GM12872 (cell line): ENCODE measurements at regions not wholly inside any gene's neighbourhood (a gene's known extent, or its start where the extent isn't known, plus 50 kb on each side); places are given as distances from the start of the nearest gene placed in this dataset.

Experiments used
- CTCF ChIP-seq: IDR thresholded peaks from 3 replicates; pipeline ENCODE4 v1.5.1; 2011; ENCODE audit warnings: low read depth, mild to moderate bottlenecking, low read length, moderate library complexity; ENCODE audit not compliant: insufficient read depth

DNA sequence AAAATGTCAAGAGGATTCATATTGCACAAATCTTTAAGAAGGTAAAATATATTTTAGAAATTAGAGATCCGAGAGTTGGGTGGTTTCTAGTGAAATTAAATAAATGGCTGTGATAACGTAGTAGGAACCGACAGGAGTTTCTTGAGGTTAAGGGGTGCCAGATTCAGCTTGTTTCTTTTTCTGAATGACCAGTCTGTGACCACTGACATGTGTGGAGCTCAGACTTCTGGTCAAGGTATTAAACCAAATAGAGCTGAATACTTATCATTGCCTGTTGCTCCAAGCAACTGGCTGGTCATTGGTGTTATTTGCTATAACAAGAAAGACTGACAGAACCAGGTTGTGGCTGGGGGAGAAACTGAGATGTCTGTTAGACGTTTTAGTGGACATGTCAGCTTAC, 408.2 kb upstream of the HS6ST1 start:
- no peak for TF ChIP-seq CTCF

GRCh38 chr2:128727404-128727803, 408.7 kb upstream of the HS6ST1 start:
- TF ChIP-seq CTCF: no peak

DNA sequence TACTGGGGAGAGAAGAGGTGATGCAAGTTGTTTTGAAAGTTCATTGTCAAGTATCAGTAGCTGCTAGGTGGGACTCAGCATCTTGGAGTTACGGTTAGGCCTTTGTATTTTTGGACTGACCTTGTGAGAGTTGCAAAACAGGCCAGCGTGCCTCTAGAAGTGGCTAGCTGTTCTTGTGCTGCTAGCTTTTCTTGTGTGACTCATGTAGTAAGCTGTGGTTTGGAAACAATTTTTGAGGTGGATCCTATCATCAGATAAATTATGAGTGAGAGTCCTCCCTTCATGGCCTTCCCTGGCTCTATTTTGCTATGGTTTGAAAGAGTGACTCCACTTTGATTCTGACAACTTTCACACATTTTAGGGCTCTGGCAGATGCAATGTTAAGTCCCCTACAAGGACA, 409.2 kb upstream of the HS6ST1 start:
- no peak for TF ChIP-seq CTCF

DNA sequence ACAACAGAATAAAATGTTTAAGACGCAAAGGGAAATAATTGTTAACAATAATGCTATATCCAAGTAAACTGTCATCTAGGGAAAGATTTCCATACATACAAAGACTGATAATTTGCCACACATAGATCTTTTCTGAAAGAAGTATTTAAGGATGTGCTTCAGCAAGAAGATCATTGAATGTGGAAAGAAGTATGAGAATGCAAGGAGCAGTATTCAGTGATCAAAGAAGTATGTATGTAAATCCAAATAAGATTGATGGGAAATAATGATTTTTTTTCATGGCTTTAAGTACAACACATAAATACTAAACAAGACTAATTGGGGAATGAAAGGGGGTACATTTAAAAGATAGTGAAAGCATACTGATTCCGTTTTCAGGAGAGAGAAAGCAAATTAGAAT, 410.4 kb upstream of the HS6ST1 start:
- TF ChIP-seq CTCF: no peak

DNA sequence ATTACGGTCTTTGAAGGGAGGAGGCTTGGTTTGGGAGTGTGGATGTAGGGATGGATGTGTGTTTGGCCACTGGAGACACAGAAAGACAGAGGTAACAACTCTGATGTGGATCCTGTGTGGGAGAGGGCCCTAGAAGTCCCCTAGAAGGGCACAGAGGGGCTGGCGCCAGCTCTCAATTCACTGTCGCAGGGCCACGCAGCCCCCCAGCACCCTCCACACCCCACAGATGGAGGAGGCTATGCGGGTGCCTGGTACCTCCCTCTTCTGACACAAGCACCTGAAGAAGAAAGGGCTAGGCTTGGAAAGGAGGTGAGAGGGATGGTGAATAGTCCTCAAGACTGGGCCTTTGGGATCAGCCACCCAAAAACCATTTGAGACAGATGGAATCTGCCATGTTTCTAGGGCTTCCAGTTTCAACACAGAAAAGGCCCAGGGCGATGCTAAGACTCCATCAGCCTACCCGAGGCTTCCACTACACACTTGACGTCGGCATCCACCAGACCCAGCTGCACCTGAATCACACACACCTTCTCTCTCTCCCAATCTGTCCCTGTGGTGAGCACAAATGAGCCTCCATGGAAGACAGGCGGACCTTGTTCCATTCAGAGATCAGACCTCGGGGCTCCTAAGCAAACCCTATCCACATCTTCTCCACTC, 413.5 kb upstream of the HS6ST1 start:
- TF ChIP-seq CTCF: no peak

DNA sequence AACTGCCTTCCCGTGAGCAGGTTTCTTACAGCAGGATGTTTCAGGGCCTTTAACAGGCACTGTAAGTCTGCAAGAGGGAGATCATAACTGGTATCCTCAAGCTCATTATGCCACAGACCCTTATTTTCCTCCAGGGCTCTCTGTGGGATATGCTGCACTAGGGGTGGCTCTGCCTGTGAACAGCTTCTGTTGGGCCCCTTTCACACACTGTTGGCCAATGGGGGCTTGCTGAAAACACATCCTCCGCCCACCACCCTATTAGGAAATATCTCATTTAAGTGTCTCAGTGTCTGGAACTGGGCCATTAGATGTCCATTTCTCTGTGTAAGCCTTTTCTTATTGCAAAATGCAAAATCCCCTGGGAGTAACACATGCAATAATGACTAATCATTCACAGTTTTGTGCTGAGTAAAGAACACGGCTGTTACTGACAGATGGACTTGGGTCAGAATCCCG, 414.3 kb upstream of the HS6ST1 start:
- TF ChIP-seq CTCF: no peak

DNA sequence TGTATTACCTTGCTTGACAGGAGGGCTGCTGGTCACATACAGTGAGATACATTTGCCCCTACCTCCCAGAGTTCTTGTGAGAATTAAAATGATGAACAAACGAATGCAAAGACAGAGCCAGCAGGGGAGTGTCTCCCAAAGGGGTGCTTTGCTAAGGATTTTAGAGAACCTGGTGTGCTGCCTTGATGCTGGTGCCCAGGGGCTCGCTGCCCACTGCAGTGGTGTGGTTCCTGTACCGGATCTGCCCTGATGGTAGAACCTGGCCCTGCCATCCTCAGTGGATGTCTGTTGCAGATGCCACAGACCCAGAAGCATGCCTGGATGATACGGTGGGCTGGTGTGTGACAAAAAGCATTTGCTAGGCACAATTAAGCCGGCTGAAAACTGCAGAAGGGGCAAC, 414.8 kb upstream of the HS6ST1 start:
- no peak for TF ChIP-seq CTCF
